ENCODE measurements at regions not wholly inside any gene's neighbourhood (a gene's known extent, or its start where the extent isn't known, plus 50 kb on each side); places are given as distances from the start of the nearest gene placed in this dataset.

- H3K4me3 Mint-ChIP-seq: no peak overlapping the region
- H3K27ac Mint-ChIP-seq: no peak overlapping the region
- no peaks in the 10 kb centered on the region for H3K27me3 Mint-ChIP-seq (ENCODE audit: low read depth)
- peak in 1 of 2 experiments; percentile 44 for DNase-seq (ENCODE audit: low spot score in 2 of 2, unreplicated experiment in 2 of 2)
- no peak for TF ChIP-seq CTCF (IDR thresholded peaks at IDR 0.05; ENCODE audit: unreplicated experiment)
- peaks cover 6% of the 10 kb centered on the region for H3K9me3 Mint-ChIP-seq
- peaks cover 2% of the 10 kb centered on the region for H3K4me1 Mint-ChIP-seq
- no peaks in the 10 kb centered on the region for H3K36me3 Mint-ChIP-seq
These were observed 215.7 kb downstream of the ATPSCKMT start for GRCh38 chr5:10034001-10034400.

GRCh38 chr5:10031817-10032216, 217.9 kb downstream of the ATPSCKMT start:
- Mint-ChIP-seq H3K27me3 (ENCODE audit: low read depth) (no peaks in the 10 kb centered on the region), H3K27ac (no peak overlapping the region), H3K4me1 (peaks cover 2% of the 10 kb centered on the region), H3K36me3 (peaks cover 2% of the 10 kb centered on the region), H3K9me3 (peaks cover 28% of the 10 kb centered on the region), H3K4me3 (no peak overlapping the region)
- no peak for TF ChIP-seq CTCF (IDR thresholded peaks at IDR 0.05; ENCODE audit: unreplicated experiment)
- DNase-seq (ENCODE audit: low spot score in 2 of 2, unreplicated experiment in 2 of 2): no peak

GRCh38 chr5:10030219-10030831, 219.4 kb downstream of the ATPSCKMT start:
- no peak overlapping the region for H3K27ac Mint-ChIP-seq
- peaks cover 2% of the 10 kb centered on the region for H3K36me3 Mint-ChIP-seq
- H3K27me3 Mint-ChIP-seq (ENCODE audit: low read depth): no peaks in the 10 kb centered on the region
- no peak for DNase-seq (ENCODE audit: low spot score in 2 of 2, unreplicated experiment in 2 of 2)
- peaks cover 39% of the 10 kb centered on the region for H3K9me3 Mint-ChIP-seq
- no peak overlapping the region for H3K4me3 Mint-ChIP-seq
- no peak for TF ChIP-seq CTCF (IDR thresholded peaks at IDR 0.05; ENCODE audit: unreplicated experiment)
- H3K4me1 Mint-ChIP-seq: peaks cover 2% of the 10 kb centered on the region

- H3K4me3 Mint-ChIP-seq: no peak overlapping the region
- no peaks in the 10 kb centered on the region for H3K4me1 Mint-ChIP-seq
- H3K27ac Mint-ChIP-seq: no peak overlapping the region
- no peaks in the 10 kb centered on the region for H3K27me3 Mint-ChIP-seq (ENCODE audit: low read depth)
- no peak for TF ChIP-seq CTCF (IDR thresholded peaks at IDR 0.05; ENCODE audit: unreplicated experiment)
- peaks cover 12% of the 10 kb centered on the region for H3K36me3 Mint-ChIP-seq
- DNase-seq (ENCODE audit: low spot score in 2 of 2, unreplicated experiment in 2 of 2): no peak
- peaks cover 72% of the 10 kb centered on the region for H3K9me3 Mint-ChIP-seq
These were observed 226.2 kb downstream of the ATPSCKMT start for GRCh38 chr5:10023494-10023893.

- TF ChIP-seq CTCF (IDR thresholded peaks at IDR 0.05; ENCODE audit: unreplicated experiment): no peak
- no peak overlapping the region for H3K27ac Mint-ChIP-seq
- peaks cover 10% of the 10 kb centered on the region for H3K36me3 Mint-ChIP-seq
These were observed 228.4 kb downstream of the ATPSCKMT start for GRCh38 chr5:10021248-10021647.

GRCh38 chr5:10019236-10019635, 230.5 kb downstream of the ATPSCKMT start:
- no peak overlapping the region for H3K27ac Mint-ChIP-seq
- H3K27me3 Mint-ChIP-seq (ENCODE audit: low read depth): no peaks in the 10 kb centered on the region
- no peak overlapping the region for H3K4me3 Mint-ChIP-seq
- TF ChIP-seq CTCF (IDR thresholded peaks at IDR 0.05; ENCODE audit: unreplicated experiment): no peak
- peaks cover 10% of the 10 kb centered on the region for H3K36me3 Mint-ChIP-seq
- peaks cover 39% of the 10 kb centered on the region for H3K9me3 Mint-ChIP-seq
- no peak for DNase-seq (ENCODE audit: low spot score in 2 of 2, unreplicated experiment in 2 of 2)
- H3K4me1 Mint-ChIP-seq: no peaks in the 10 kb centered on the region

More at GRCh38 chr5:10021248-10021647, 228.4 kb downstream of the ATPSCKMT start:
- no peaks in the 10 kb centered on the region for H3K4me1 Mint-ChIP-seq
- no peak overlapping the region for H3K4me3 Mint-ChIP-seq
- peaks cover 51% of the 10 kb centered on the region for H3K9me3 Mint-ChIP-seq
- no peaks in the 10 kb centered on the region for H3K27me3 Mint-ChIP-seq (ENCODE audit: low read depth)
- no peak for DNase-seq (ENCODE audit: low spot score in 2 of 2, unreplicated experiment in 2 of 2)

Measured in mesothelial cell of epicardium (in vitro differentiated cells).